K562 (cell line): ENCODE measurements at regions not wholly inside any gene's neighbourhood (a gene's known extent, or its start where the extent isn't known, plus 50 kb on each side); places are given as distances from the start of the nearest gene placed in this dataset.

ENCODE experiments used
- ATAC-seq: fragments of 200-7000 bp; cut with Tn5 transposase; 3 replicates; pipeline ENCODE4 v1.9.1; 2020; ENCODE audit warnings: moderate library complexity
- BruUV-seq: library from RNA; stranded (reverse); fragments of 400-500 nt; replicated peaks from 2 replicates; lab custom pipeline; 2021; lab: Mats Ljungman, UMichigan
- CTCF ChIA-PET: fragments of 300-600 bp; formaldehyde crosslinking; extraction: SDS; loops from one replicate; lab custom pipeline; 2021; ENCODE audit warnings: low intra/inter-chr PET ratio; lab: Yijun Ruan, JAX
- POLR2A ChIA-PET: fragments of 300-600, 350-650 bp; sonication (Branson Sonifier 250); formaldehyde crosslinking; extraction: SDS; loops from one replicate; lab custom pipeline; 2021; ENCODE audit warnings: antibody characterized with exemption, inconsistent platforms; lab: Yijun Ruan, JAX
- DNase-seq, 4 experiments: peaks; one replicate each; pipeline versions ENCODE4 v3.0.0 to v3.0.0-alpha.2; 2011 to 2018; ENCODE audit warnings: low spot score in 3 of 4, mixed read lengths in 3 of 4; ENCODE audit errors: extremely low read depth in 1 of 4
- FAIRE-seq: peaks from 2 replicates; lab custom pipeline; 2011; peaks lifted over from hg19 to GRCh38; lab: Jason Lieb, UNC
- H2AFZ ChIP-seq: 2 replicates; pipeline ENCODE4 v1.6.0; 2011; ENCODE audit warnings: low read depth, low read length, control low read depth, inconsistent platforms
- H3K27ac ChIP-seq: fragments of 200-600 bp; 3 replicates; pipeline ENCODE4 v1.8.0; 2011; ENCODE audit warnings: low read depth, mild to moderate bottlenecking, control low read depth, inconsistent platforms, low read length, moderate library complexity, mixed read lengths; ENCODE audit errors: extremely low read depth
- H3K27me3 ChIP-seq, 2 experiments: fragments of 300-600 bp in 1 of 2; 2 replicates in 1 of 2; 3 replicates in 1 of 2; pipeline versions ENCODE4 v1.6.0 to v1.8.0; 2011; ENCODE audit warnings: inconsistent platforms in 2 of 2, low read length in 2 of 2, mild to moderate bottlenecking in 1 of 2, mixed read lengths in 1 of 2, moderate library complexity in 1 of 2; ENCODE audit not compliant: control insufficient read depth in 2 of 2, insufficient read depth in 2 of 2
- H3K36me3 ChIP-seq: fragments of 300-600 bp; 3 replicates; pipeline ENCODE4 v1.8.0; 2011; ENCODE audit warnings: mild to moderate bottlenecking, low read length, inconsistent platforms; ENCODE audit not compliant: control insufficient read depth, insufficient read depth
- H3K4me1 ChIP-seq, 2 experiments: fragments of 200-600 bp in 1 of 2; replicated peaks in 1 of 2; 2 replicates in 1 of 2; 3 replicates in 1 of 2; pipeline versions ENCODE4 v1.5.1 to v1.8.0; 2011; ENCODE audit warnings: inconsistent platforms in 2 of 2, low read length in 2 of 2, mild to moderate bottlenecking in 1 of 2, mixed read lengths in 1 of 2, moderate library complexity in 1 of 2; ENCODE audit not compliant: control insufficient read depth in 2 of 2, insufficient read depth in 2 of 2
- H3K4me2 ChIP-seq: 2 replicates; pipeline ENCODE4 v1.6.1; 2011; ENCODE audit warnings: low read length, control low read depth, inconsistent platforms, mixed read lengths; ENCODE audit not compliant: insufficient read depth
- H3K4me3 ChIP-seq: fragments of 200-600 bp; sonication (generic), shearing (Covaris generic); 2 replicates; pipeline ENCODE4 v1.5.1; 2016; ENCODE audit warnings: control low read depth, inconsistent platforms
- H3K79me2 ChIP-seq: fragments of 200-600 bp; 3 replicates; pipeline ENCODE4 v1.8.0; 2011; ENCODE audit warnings: low read length, inconsistent platforms; ENCODE audit not compliant: control insufficient read depth, insufficient read depth
- H3K9ac ChIP-seq, 2 experiments: 2 replicates each; pipeline versions ENCODE4 v1.6.0 to v1.6.1; 2011; ENCODE audit warnings: low read depth in 2 of 2, low read length in 2 of 2, control low read depth in 1 of 2, inconsistent platforms in 1 of 2, mild to moderate bottlenecking in 1 of 2, mixed read lengths in 1 of 2; ENCODE audit not compliant: insufficient read depth in 1 of 2
- H3K9me1 ChIP-seq: one replicate; pipeline ENCODE4 v1.6.0; 2011; ENCODE audit warnings: inconsistent platforms, mild to moderate bottlenecking, low read length, moderate library complexity; ENCODE audit not compliant: control insufficient read depth, insufficient read depth
- H3K9me3 ChIP-seq: replicated peaks from 2 replicates; pipeline ENCODE4 v1.5.1; 2011; ENCODE audit warnings: low read depth, low read length, inconsistent platforms; ENCODE audit not compliant: control insufficient read depth, insufficient read depth
- H4K20me1 ChIP-seq: replicated peaks from 2 replicates; pipeline ENCODE4 v1.6.1; 2011; ENCODE audit warnings: low read length, inconsistent platforms, mixed read lengths; ENCODE audit not compliant: control insufficient read depth, insufficient read depth
- DEAF1 ChIP-seq: fragments of 450-650 bp; formaldehyde crosslinking; IDR thresholded peaks from 2 replicates; pipeline ENCODE4 v1.4.0; 2020; ENCODE audit warnings: mild to moderate bottlenecking, moderate library complexity
- EP400 ChIP-seq: fragments of 450-650 bp; IDR thresholded peaks from 2 replicates; pipeline ENCODE4 v1.6.1; 2017; ENCODE audit warnings: antibody characterized with exemption, mild to moderate bottlenecking, moderate library complexity
- GATA2 ChIP-seq: sonication (generic); formaldehyde crosslinking; IDR thresholded peaks from 2 replicates; pipeline ENCODE4 v1.4.0; 2020; ENCODE audit warnings: mild to moderate bottlenecking, missing genetic modification reagents
- HINFP ChIP-seq: fragments of 450-650 bp; conservative IDR thresholded peaks from 2 replicates; pipeline ENCODE4 v1.6.1; 2016; ENCODE audit warnings: missing genetic modification characterization, low read depth, mild to moderate bottlenecking, control low read depth, missing compliant biosample characterization
- MCM2 ChIP-seq: fragments of 450-650 bp; IDR thresholded peaks from 2 replicates; pipeline ENCODE4 v1.6.1; 2017; ENCODE audit warnings: low read depth, mild to moderate bottlenecking
- MTA2 ChIP-seq: fragments of 450-650 bp; IDR thresholded peaks from 2 replicates; pipeline ENCODE4 v1.6.1; 2016; ENCODE audit warnings: low read depth
- SMAD2 ChIP-seq: fragments of 150-350 bp; IDR thresholded peaks from 2 replicates; pipeline ENCODE4 v1.6.1; 2014; ENCODE audit warnings: low read depth, mild to moderate bottlenecking, low read length
- U2AF2 ChIP-seq: fragments of 200-400 bp; formaldehyde crosslinking; optimal IDR thresholded peaks from 2 replicates; pipeline ENCODE3; 2017; ENCODE audit warnings: low read depth, mild to moderate bottlenecking, low read length
- ZC3H4 ChIP-seq: sonication (generic); formaldehyde crosslinking; IDR thresholded peaks from 2 replicates; pipeline ENCODE4 v1.9.0; 2021; ENCODE audit warnings: missing genetic modification reagents, borderline replicate concordance
- ZNF165 ChIP-seq: fragments of 250-450 bp; sonication (Bioruptor Pico); IDR thresholded peaks from 2 replicates; pipeline ENCODE4 v1.4.0; 2020; ENCODE audit warnings: borderline replicate concordance
- in situ Hi-C: fragments of 300-500 bp; cut with MboI; formaldehyde crosslinking; loops from 4 replicates; pipeline ENCODE4 v1.15.0; 2018; ENCODE audit warnings: inconsistent platforms, mixed read lengths
- intact Hi-C: fragments of 100-400 bp; cut with micrococcal nuclease; formaldehyde crosslinking; loops from 2 replicates; pipeline ENCODE4 v1.14.2; 2022

- POLR2A ChIA-PET, result no interaction called here
- Histone ChIP-seq H2AFZ (no peak overlapping the region), H3K4me2 (no peak overlapping the region), H4K20me1 (no peaks in the 10 kb centered on the region), H3K9me1 (no peaks in the 10 kb centered on the region), H3K9me3 (no peaks in the 10 kb centered on the region), H3K9ac (no peak overlapping the region), H3K36me3 (no peaks in the 10 kb centered on the region), H3K27ac (no peak overlapping the region), H3K27me3 (no peaks in the 10 kb centered on the region), H3K4me3 (no peak overlapping the region), H3K4me1 (no peaks in the 10 kb centered on the region), H3K79me2 (no peaks in the 10 kb centered on the region)
- in situ Hi-C loops, result no loop called here
- ATAC-seq (no peak), DNase-seq (no peak), FAIRE-seq (no peak)
- CTCF ChIA-PET, result no interaction called here
- TF ChIP-seq DEAF1 (CRISPR knock-in tag) (no peak), ZNF165 (CRISPR knock-in tag) (no peak), MTA2 (no peak), HINFP (tag) (no peak), ZC3H4 (CRISPR knock-in tag) (no peak), EP400 (no peak), U2AF2 (no peak), GATA2 (CRISPR knock-in tag) (no peak), SMAD2 (no peak), MCM2 (no peak)
- intact Hi-C loops, result no loop called here
- BruUV-seq, result no TSS peak
Observed at GRCh38 chr3:88784925-88785324, 322.5 kb upstream of the EPHA3 start.
